Central memory CD4-positive, alpha-beta T cell (primary cell): ENCODE measurements at regions not wholly inside any gene's neighbourhood (a gene's known extent, or its start where the extent isn't known, plus 50 kb on each side); places are given as distances from the start of the nearest gene placed in this dataset.
"Not testable (repeated sequence)": the region's sequence is repeated elsewhere in the genome, so short reads cannot be mapped to it uniquely, and the experiment has no call there.

ENCODE experiments used
- DNase-seq: peaks from one replicate; pipeline ENCODE4 v3.0.0; 2022

- DNase-seq = not testable (repeated sequence)
Measured at GRCh38 chr1:120668187-120668586, 55.6 kb upstream of the NBPF26 start.
